H9 (cell line): ENCODE measurements at regions not wholly inside any gene's neighbourhood (a gene's known extent, or its start where the extent isn't known, plus 50 kb on each side); places are given as distances from the start of the nearest gene placed in this dataset.
A peak's percentile ranks its signal among the peaks of the same experiment; 100 is the strongest.

Experiments
- DNase-seq: peaks from one replicate; pipeline ENCODE4 v3.0.0-alpha.2; 2017
- H2AFZ ChIP-seq: one replicate; pipeline ENCODE4 v1.6.1; 2013; ENCODE audit warnings: mild to moderate bottlenecking, low read length, control low read depth, moderate library complexity
- H2AK5ac ChIP-seq: 2 replicates; pipeline ENCODE4 v1.6.1; 2013; ENCODE audit warnings: low read length, control low read depth, mixed read lengths; ENCODE audit not compliant: insufficient read length
- H2BK120ac ChIP-seq: one replicate; pipeline ENCODE4 v1.6.1; 2013; ENCODE audit warnings: low read depth, mild to moderate bottlenecking, low read length, control low read depth, inconsistent platforms; ENCODE audit not compliant: poor library complexity, severe bottlenecking
- H2BK12ac ChIP-seq: 2 replicates; pipeline ENCODE4 v1.6.1; 2013; ENCODE audit warnings: low read length, control low read depth, mixed read lengths, low read depth; ENCODE audit not compliant: insufficient read length
- H2BK15ac ChIP-seq: 2 replicates; pipeline ENCODE4 v1.6.1; 2013; ENCODE audit warnings: low read depth, low read length, control low read depth
- H2BK20ac ChIP-seq: one replicate; pipeline ENCODE4 v1.6.1; 2013; ENCODE audit warnings: low read depth, mild to moderate bottlenecking, low read length, control low read depth, inconsistent platforms; ENCODE audit not compliant: poor library complexity, severe bottlenecking
- H2BK5ac ChIP-seq: 2 replicates; pipeline ENCODE4 v1.6.1; 2013; ENCODE audit warnings: low read length, control low read depth, mixed read lengths; ENCODE audit not compliant: insufficient read length
- H3K14ac ChIP-seq: 2 replicates; pipeline ENCODE4 v1.6.1; 2013; ENCODE audit warnings: low read length, control low read depth; ENCODE audit not compliant: insufficient read depth
- H3K18ac ChIP-seq: 2 replicates; pipeline ENCODE4 v1.6.1; 2013; ENCODE audit warnings: low read depth, mild to moderate bottlenecking, mixed read lengths, low read length, control low read depth; ENCODE audit not compliant: insufficient read length
- H3K23ac ChIP-seq: 2 replicates; pipeline ENCODE4 v1.6.1; 2013; ENCODE audit warnings: low read length, control low read depth, mixed read lengths, low read depth; ENCODE audit not compliant: insufficient read length
- H3K23me2 ChIP-seq: 2 replicates; pipeline ENCODE4 v1.6.1; 2013; ENCODE audit warnings: low read depth, mild to moderate bottlenecking, mixed read lengths, low read length, control low read depth; ENCODE audit not compliant: insufficient read length, poor library complexity, severe bottlenecking
- H3K27ac ChIP-seq: 2 replicates; pipeline ENCODE4 v1.5.1; 2013; ENCODE audit warnings: low read length, control low read depth, mixed read lengths, low read depth; ENCODE audit not compliant: insufficient read length
- H3K27me3 ChIP-seq: 2 replicates; pipeline ENCODE4 v1.6.1; 2013; ENCODE audit warnings: low read length, control low read depth, inconsistent platforms; ENCODE audit not compliant: insufficient read depth
- H3K4ac ChIP-seq: 2 replicates; pipeline ENCODE4 v1.6.1; 2013; ENCODE audit warnings: low read depth, mild to moderate bottlenecking, control low read depth, inconsistent platforms, low read length, moderate library complexity
- H3K4me1 ChIP-seq: 2 replicates; pipeline ENCODE4 v1.6.1; 2013; ENCODE audit warnings: low read length, control low read depth, inconsistent platforms; ENCODE audit not compliant: insufficient read depth
- H3K4me2 ChIP-seq: 2 replicates; pipeline ENCODE4 v1.6.1; 2013; ENCODE audit warnings: low read length, control low read depth, mixed read lengths; ENCODE audit not compliant: insufficient read length, insufficient read depth
- H3K56ac ChIP-seq: 2 replicates; pipeline ENCODE4 v1.6.1; 2013; ENCODE audit warnings: low read depth, mild to moderate bottlenecking, mixed read lengths, low read length, control low read depth; ENCODE audit not compliant: insufficient read length
- H3K79me1 ChIP-seq: 2 replicates; pipeline ENCODE4 v1.6.1; 2013; ENCODE audit warnings: low read depth, mild to moderate bottlenecking, moderate library complexity, low read length, control low read depth, inconsistent platforms; ENCODE audit not compliant: insufficient read depth, poor library complexity, severe bottlenecking
- H3K79me2 ChIP-seq: 2 replicates; pipeline ENCODE4 v1.6.1; 2013; ENCODE audit warnings: low read length, control low read depth, inconsistent platforms; ENCODE audit not compliant: insufficient read depth
- H3K9ac ChIP-seq: 2 replicates; pipeline ENCODE4 v1.6.1; 2013; ENCODE audit warnings: low read length, control low read depth, mixed read lengths; ENCODE audit not compliant: insufficient read length; ENCODE audit errors: extremely low read depth
- H3K9me3 ChIP-seq: one replicate; pipeline ENCODE4 v1.6.1; 2013; ENCODE audit warnings: low read depth, low read length, inconsistent platforms; ENCODE audit not compliant: control insufficient read depth
- H3T11ph ChIP-seq: one replicate; pipeline ENCODE4 v1.6.1; 2013; ENCODE audit warnings: mild to moderate bottlenecking, low read length, control low read depth, inconsistent platforms
- H4K20me1 ChIP-seq: one replicate; pipeline ENCODE4 v1.6.1; 2013; ENCODE audit not compliant: control insufficient read depth, insufficient read length, insufficient read depth
- H4K5ac ChIP-seq: 2 replicates; pipeline ENCODE4 v1.6.1; 2013; ENCODE audit warnings: low read depth, mild to moderate bottlenecking, mixed read lengths, low read length, control low read depth; ENCODE audit not compliant: insufficient read length
- H4K8ac ChIP-seq: replicated peaks from 2 replicates; pipeline ENCODE4 v1.6.1; 2013; ENCODE audit warnings: low read length, control low read depth, mixed read lengths, low read depth; ENCODE audit not compliant: insufficient read length
- H4K91ac ChIP-seq: 2 replicates; pipeline ENCODE4 v1.6.1; 2013; ENCODE audit warnings: low read depth, mild to moderate bottlenecking, moderate library complexity, mixed read lengths, low read length, control low read depth; ENCODE audit not compliant: insufficient read length
- H3K27ac Mint-ChIP-seq, 3 experiments: 2 replicates in 2 of 3; 3 replicates in 1 of 3; pipeline ENCODE4 v1.8.0; 2020 to 2021; ENCODE audit warnings: mixed read lengths in 3 of 3, mild to moderate bottlenecking in 1 of 3, moderate library complexity in 1 of 3
- H3K27me3 Mint-ChIP-seq: 2 replicates; pipeline ENCODE4 v1.8.0; 2021; ENCODE audit warnings: low read depth, mild to moderate bottlenecking, moderate library complexity, mixed read lengths
- H3K36me3 Mint-ChIP-seq, 3 experiments: 2 replicates in 2 of 3; 3 replicates in 1 of 3; pipeline ENCODE4 v1.8.0; 2020 to 2021; ENCODE audit warnings: low read depth in 3 of 3, mixed read lengths in 3 of 3; ENCODE audit not compliant: insufficient read depth in 1 of 3
- H3K4me1 Mint-ChIP-seq, 2 experiments: 2 replicates each; pipeline ENCODE4 v1.8.0; 2020; ENCODE audit warnings: mixed read lengths in 2 of 2
- H3K4me3 Mint-ChIP-seq, 2 experiments: 2 replicates in 1 of 2; 3 replicates in 1 of 2; pipeline ENCODE4 v1.8.0; 2020 to 2021; ENCODE audit warnings: mild to moderate bottlenecking in 2 of 2, mixed read lengths in 2 of 2, moderate library complexity in 1 of 2
- H3K9me3 Mint-ChIP-seq, 2 experiments: 2 replicates in 1 of 2; 3 replicates in 1 of 2; pipeline ENCODE4 v1.8.0; 2020; ENCODE audit warnings: mild to moderate bottlenecking in 2 of 2, mixed read lengths in 2 of 2, moderate library complexity in 1 of 2
- CTCF ChIP-seq: fragments of 200-600 bp; sonication (generic); conservative IDR thresholded peaks from 3 replicates; pipeline ENCODE4 v1.8.0; 2021; ENCODE audit warnings: antibody characterized with exemption, mild to moderate bottlenecking
- WGBS: extraction: QIAGEN DNeasy Blood & Tissue Kit; methylation state at CpG from one replicate; pipeline ENCODE4 v1.1.7; 2013; ENCODE audit warnings: missing lambda C conversion rate, low lambda C conversion rate, mixed read lengths; ENCODE audit not compliant: insufficient read length; ENCODE audit errors: extremely low coverage; 5-methylcytosine and 5-hydroxymethylcytosine counted together

DNA sequence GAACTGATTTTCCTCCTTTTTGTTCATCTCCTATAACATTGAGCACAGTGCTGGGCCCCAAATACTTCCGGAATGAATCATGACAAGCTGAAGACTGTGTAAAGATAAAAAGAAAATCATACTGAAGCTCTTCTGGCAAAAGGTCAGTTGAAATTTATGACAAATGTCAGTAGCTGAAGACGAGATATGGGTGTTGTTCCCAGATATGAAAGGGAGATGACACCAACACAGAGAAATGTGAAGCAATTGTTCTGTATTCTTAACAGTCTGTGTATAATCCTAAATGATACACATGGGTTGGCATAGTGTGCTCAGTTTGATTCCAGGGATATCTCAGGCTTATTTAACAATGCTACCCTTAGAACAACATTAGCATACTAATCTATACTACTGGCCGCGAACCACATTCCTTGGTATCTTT, 170.5 kb upstream of the PITX2 start:
- Histone ChIP-seq H3T11ph (no peak overlapping the region), H3K18ac (no peak overlapping the region), H4K5ac (no peak overlapping the region), H2BK5ac (no peak overlapping the region), H2BK120ac (no peak overlapping the region), H3K79me1 (no peaks in the 10 kb centered on the region), H4K20me1 (no peaks in the 10 kb centered on the region), H3K4me2 (no peak overlapping the region), H2BK15ac (no peak overlapping the region), H3K27ac (no peak overlapping the region), H3K23me2 (no peaks in the 10 kb centered on the region), H3K79me2 (no peaks in the 10 kb centered on the region), H3K56ac (no peak overlapping the region), H2BK20ac (no peak overlapping the region), H3K4ac (no peak overlapping the region), H2BK12ac (no peak overlapping the region), H3K9ac (no peak overlapping the region), H4K91ac (no peak overlapping the region), H3K27me3 (no peaks in the 10 kb centered on the region), H2AK5ac (no peak overlapping the region), H3K9me3 (no peaks in the 10 kb centered on the region), H3K4me1 (no peaks in the 10 kb centered on the region; the same call in 1 of the 2 replicates), H3K14ac (no peak overlapping the region), H2AFZ (no peak overlapping the region), H3K23ac (no peak overlapping the region), H4K8ac (no peak overlapping the region)
- no peak for TF ChIP-seq CTCF
- H3K4me3 Mint-ChIP-seq = no peak overlapping the region
- no peaks in the 10 kb centered on the region for H3K27me3 Mint-ChIP-seq
- H3K27ac Mint-ChIP-seq = peak overlapping the region in 1 of 3 experiments; percentile 19; a peak in 1 of 7 replicates
- no CpG with 5 or more reads among the region's 4 CpGs for WGBS
- no peak for DNase-seq
- H3K36me3 Mint-ChIP-seq = no peaks in the 10 kb centered on the region
- no peaks in the 10 kb centered on the region; a peak in 1 of 5 replicates for H3K9me3 Mint-ChIP-seq
- H3K4me1 Mint-ChIP-seq = peaks cover 31 to 48% of the 10 kb centered on the region in 2 experiments
